ENCODE measurements at regions not wholly inside any gene's neighbourhood (a gene's known extent, or its start where the extent isn't known, plus 50 kb on each side); places are given as distances from the start of the nearest gene placed in this dataset.

- TF ChIP-seq ZNF532 (CRISPR knock-in tag; IDR thresholded peaks at IDR 0.05; ENCODE audit: borderline replicate concordance) (no peak), CBFB (CRISPR knock-in tag; IDR thresholded peaks at IDR 0.05; ENCODE audit: low read depth) (no peak), ZBTB43 (CRISPR knock-in tag; IDR thresholded peaks at IDR 0.05) (no peak)
Observed at GRCh38 chr16:80273635-80274538, 266.9 kb upstream of the DYNLRB2 start (continued).

GRCh38 chr16:80265624-80266306, 275.0 kb upstream of the DYNLRB2 start:
- ChIA-PET POLR2A (no interaction called here), CTCF (interaction anchor here (1.2 to 1.6 kb wide), 2 partner anchors 11 to 201 kb away, joined by 3 to 9 read pairs; no protein-coding TSS in a partner anchor)
- no peaks in the 10 kb centered on the region for H3K9me3 Mint-ChIP-seq
- H3K27ac Mint-ChIP-seq = no peak overlapping the region
- ATAC-seq = no peak
- DNase-seq (ENCODE audit: low spot score) = no peak
- 0 out of 2 replicates have a peak, but pooled peaks cover 4% of the 10 kb centered on the region for H3K4me1 Mint-ChIP-seq
- no peaks in the 10 kb centered on the region for H3K27me3 Mint-ChIP-seq (ENCODE audit: low read depth)
- H3K4me3 Mint-ChIP-seq = no peak overlapping the region
- H3K36me3 Mint-ChIP-seq = no peaks in the 10 kb centered on the region
- TF ChIP-seq PRRX2 (CRISPR knock-in tag; IDR thresholded peaks at IDR 0.05) (no peak), GABPB1 (CRISPR knock-in tag; IDR thresholded peaks at IDR 0.05) (peak; percentile 81), ELF4 (CRISPR knock-in tag; IDR thresholded peaks at IDR 0.05; ENCODE audit: low read depth) (no peak), EMX1 (CRISPR knock-in tag; IDR thresholded peaks at IDR 0.05) (no peak)

- Mint-ChIP-seq H3K27me3 (ENCODE audit: low read depth) (no peaks in the 10 kb centered on the region), H3K4me3 (no peak overlapping the region), H3K36me3 (no peaks in the 10 kb centered on the region), H3K4me1 (peaks cover 11% of the 10 kb centered on the region), H3K9me3 (no peaks in the 10 kb centered on the region), H3K27ac (no peak overlapping the region)
- no peak for DNase-seq (ENCODE audit: low spot score)
- CTCF ChIA-PET = no interaction called here
- TF ChIP-seq GRHL2 (CRISPR knock-in tag; IDR thresholded peaks at IDR 0.05; ENCODE audit: insufficient replicate concordance, severe bottlenecking) = no peak
- TF ChIP-seq STAT6 (CRISPR knock-in tag; conservative IDR thresholded peaks at IDR 0.05; ENCODE audit: low read depth) = no peak
- TF ChIP-seq MAX (CRISPR knock-in tag; IDR thresholded peaks at IDR 0.05) = no peak
- TF ChIP-seq SOX15 (CRISPR knock-in tag; IDR thresholded peaks at IDR 0.05) = no peak
- TF ChIP-seq ATF3 (CRISPR knock-in tag; conservative IDR thresholded peaks at IDR 0.05) = no peak
- TF ChIP-seq AR (CRISPR knock-in tag; IDR thresholded peaks at IDR 0.05) = no peak
- no peak for TF ChIP-seq TCF7 (CRISPR knock-in tag; IDR thresholded peaks at IDR 0.05; ENCODE audit: low read depth)
- TF ChIP-seq FOXK1 (CRISPR knock-in tag; IDR thresholded peaks at IDR 0.05) = no peak
- TF ChIP-seq PREB (CRISPR knock-in tag; IDR thresholded peaks at IDR 0.05; ENCODE audit: borderline replicate concordance) = no peak
- POLR2A ChIA-PET = no interaction called here
- no peak for ATAC-seq
Observed at GRCh38 chr16:80263848-80264694, 276.7 kb upstream of the DYNLRB2 start.

Measured in WTC11 (cell line).